NCI-H524 (cell line): ENCODE measurements at regions not wholly inside any gene's neighbourhood (a gene's known extent, or its start where the extent isn't known, plus 50 kb on each side); places are given as distances from the start of the nearest gene placed in this dataset.
"Not testable (repeated sequence)": the region's sequence is repeated elsewhere in the genome, so short reads cannot be mapped to it uniquely, and the experiment has no call there.

Experiments
- DNase-seq, 2 experiments: peaks; one replicate each; lab custom pipeline; 2025; lab: John Stamatoyannopoulos, UW

- DNase-seq: no peak
These were observed 140.9 kb downstream of the MZT1 start for GRCh38 chr13:72586518-72586917.

GRCh38 chr13:72585254-72585653 lies 142.2 kb downstream of the MZT1 start:
- DNase-seq: no peak

GRCh38 chr13:72571191-72571590 lies 156.2 kb downstream of the MZT1 start:
- DNase-seq: no peak

GRCh38 chr13:72570019-72570418 lies 157.4 kb downstream of the MZT1 start:
- no peak for DNase-seq

GRCh38 chr13:72567566-72567965 lies 159.9 kb downstream of the MZT1 start:
- no peak for DNase-seq

GRCh38 chr13:72566526-72566925 lies 160.9 kb downstream of the MZT1 start:
- DNase-seq: no peak

GRCh38 chr13:72565893-72566292 lies 161.5 kb downstream of the MZT1 start:
- peak in 1 of 2 experiments; percentile 57 for DNase-seq

GRCh38 chr13:72562686-72563085 lies 164.7 kb downstream of the MZT1 start:
- no peak for DNase-seq

- no peak for DNase-seq
These were observed 165.6 kb downstream of the MZT1 start for GRCh38 chr13:72561791-72562190.

GRCh38 chr13:72559716-72560115 lies 167.7 kb downstream of the MZT1 start:
- DNase-seq: no peak

- no peak for DNase-seq
These were observed 170.5 kb downstream of the MZT1 start for GRCh38 chr13:72556945-72557344.

GRCh38 chr13:72555601-72556000 lies 171.8 kb downstream of the MZT1 start:
- DNase-seq: no peak

- no peak for DNase-seq
These were observed 174.7 kb downstream of the MZT1 start for GRCh38 chr13:72552731-72553130.

- DNase-seq: not testable (repeated sequence)
These were observed 181.5 kb downstream of the MZT1 start for GRCh38 chr13:72545895-72546294.

- no peak for DNase-seq
These were observed 182.3 kb downstream of the MZT1 start for GRCh38 chr13:72545030-72545719.

GRCh38 chr13:72544042-72544441 lies 183.4 kb downstream of the MZT1 start:
- DNase-seq: no peak

- no peak for DNase-seq
These were observed 185.2 kb downstream of the MZT1 start for GRCh38 chr13:72542241-72542640.

GRCh38 chr13:72541674-72542073 lies 185.8 kb downstream of the MZT1 start:
- DNase-seq: no peak

GRCh38 chr13:72540881-72541280 lies 186.5 kb downstream of the MZT1 start:
- DNase-seq: no peak

GRCh38 chr13:72539925-72540324 lies 187.5 kb downstream of the MZT1 start:
- no peak for DNase-seq

- no peak for DNase-seq
These were observed 189.6 kb downstream of the MZT1 start for GRCh38 chr13:72537782-72538181.

- DNase-seq: no peak
These were observed 190.0 kb downstream of the MZT1 start for GRCh38 chr13:72537395-72537780.

GRCh38 chr13:72536714-72537394 lies 190.6 kb downstream of the MZT1 start:
- DNase-seq: no peak
